B cell (primary cell): ENCODE measurements at regions not wholly inside any gene's neighbourhood (a gene's known extent, or its start where the extent isn't known, plus 50 kb on each side); places are given as distances from the start of the nearest gene placed in this dataset.
"Not testable (repeated sequence)": the region's sequence is repeated elsewhere in the genome, so short reads cannot be mapped to it uniquely, and the experiment has no call there.

Source experiments
- ATAC-seq: fragments of 200-7000 bp; cut with Tn5 transposase; one replicate; pipeline ENCODE4 v1.10.0; 2021; ENCODE audit warnings: low read depth, mild to moderate bottlenecking, moderate number of reproducible peaks, moderate library complexity
- CTCF ChIA-PET: fragments of 350-600 bp; sonication (Branson Sonifier 250); formaldehyde crosslinking; loops from one replicate; lab custom pipeline; 2021; ENCODE audit warnings: antibody characterized with exemption, inconsistent platforms; lab: Charles Lee
- POLR2A ChIA-PET: fragments of 350-600 bp; sonication (Branson Sonifier 250); formaldehyde crosslinking; loops from one replicate; lab custom pipeline; 2021; ENCODE audit warnings: antibody characterized with exemption; lab: Charles Lee
- DNase-seq: peaks from one replicate; pipeline ENCODE4 v3.0.0; 2013
- H2AFZ ChIP-seq: 2 replicates; pipeline ENCODE4 v1.6.1; 2012; ENCODE audit warnings: mild to moderate bottlenecking, low read depth, low read length; ENCODE audit not compliant: insufficient read depth, poor library complexity, severe bottlenecking
- H3K27ac ChIP-seq, 2 donors: 1 replicate in 1 of 2; 2 replicates in 1 of 2; pipeline ENCODE4 v1.5.1; 2012 to 2013; ENCODE audit warnings: low read length in 2 of 2, mild to moderate bottlenecking in 2 of 2, moderate library complexity in 1 of 2
- H3K27me3 ChIP-seq, 4 experiments: fragments of 200-600 bp in 1 of 4; sonication (generic) in 1 of 4; replicated peaks in 1 of 4; 1 replicate in 2 of 4; 2 replicates in 2 of 4; pipeline versions ENCODE4 v1.6.1 to v1.7.0; 2013 to 2016; ENCODE audit warnings: low read length in 3 of 4, mild to moderate bottlenecking in 2 of 4, mixed read lengths in 1 of 4, moderate library complexity in 1 of 4; ENCODE audit not compliant: insufficient read depth in 4 of 4, control insufficient read depth in 3 of 4; ENCODE audit errors: control extremely low read depth in 1 of 4
- H3K36me3 ChIP-seq, 2 experiments: replicated peaks in 1 of 2; 1 replicate in 1 of 2; 2 replicates in 1 of 2; pipeline versions ENCODE4 v1.6.1 to v1.7.1; 2013; ENCODE audit warnings: low read length in 1 of 2; ENCODE audit not compliant: insufficient read depth in 2 of 2, control insufficient read depth in 1 of 2; ENCODE audit errors: control extremely low read depth in 1 of 2, extremely low read depth in 1 of 2
- H3K4me1 ChIP-seq, 2 donors: fragments of 200-600 bp in 1 of 2; sonication (generic) in 1 of 2; 1 replicate in 1 of 2; 2 replicates in 1 of 2; pipeline versions ENCODE4 v1.5.1 to v1.6.1; 2013 to 2017; ENCODE audit warnings: low read length in 2 of 2; ENCODE audit not compliant: control insufficient read depth in 2 of 2, insufficient read depth in 2 of 2
- H3K4me2 ChIP-seq: replicated peaks from 2 replicates; pipeline ENCODE3; 2012; ENCODE audit warnings: mild to moderate bottlenecking, low read depth, low read length; ENCODE audit not compliant: poor library complexity, severe bottlenecking
- H3K4me3 ChIP-seq, 5 experiments: fragments of 200-600 bp in 1 of 5; sonication (generic) in 1 of 5; 1 replicate in 3 of 5; 2 replicates in 2 of 5; pipeline versions ENCODE4 v1.5.1 to v1.7.0; 2011 to 2016; ENCODE audit warnings: low read length in 4 of 5, mild to moderate bottlenecking in 4 of 5, low read depth in 2 of 5, control low read depth in 1 of 5, moderate library complexity in 1 of 5; ENCODE audit not compliant: insufficient read depth in 1 of 5; ENCODE audit errors: control extremely low read depth in 1 of 5, extremely low read depth in 1 of 5
- H3K79me2 ChIP-seq: fragments of 200-600 bp; sonication (generic); one replicate; pipeline ENCODE4 v1.6.0; 2016; ENCODE audit warnings: low read length; ENCODE audit not compliant: control insufficient read depth, insufficient read depth
- H3K9ac ChIP-seq: fragments of 200-600 bp; sonication (generic); 2 replicates; pipeline ENCODE4 v1.6.1; 2017; ENCODE audit warnings: mild to moderate bottlenecking, low read length, moderate library complexity
- H3K9me3 ChIP-seq, 3 donors: one replicate each; pipeline versions ENCODE4 v1.6.1 to v1.7.1; 2013; ENCODE audit warnings: low read length in 2 of 3; ENCODE audit not compliant: control insufficient read depth in 2 of 3, insufficient read depth in 1 of 3; ENCODE audit errors: control extremely low read depth in 1 of 3
- H4K20me1 ChIP-seq: 2 replicates; pipeline ENCODE4 v1.6.0; 2012; ENCODE audit warnings: mild to moderate bottlenecking, low read length; ENCODE audit not compliant: insufficient read depth, control insufficient read depth, poor library complexity, severe bottlenecking
- H3K27ac Mint-ChIP-seq: one replicate; pipeline ENCODE4 v1.8.0; 2021; ENCODE audit warnings: mixed read lengths
- H3K27me3 Mint-ChIP-seq: one replicate; pipeline ENCODE4 v1.8.0; 2021; ENCODE audit warnings: mixed read lengths
- H3K4me1 Mint-ChIP-seq: one replicate; pipeline ENCODE4 v1.8.0; 2021; ENCODE audit warnings: mixed read lengths
- H3K4me3 Mint-ChIP-seq: one replicate; pipeline ENCODE4 v1.8.0; 2021; ENCODE audit warnings: mixed read lengths
- H3K9me3 Mint-ChIP-seq: one replicate; pipeline ENCODE4 v1.8.0; 2022; ENCODE audit warnings: mixed read lengths; ENCODE audit not compliant: insufficient read depth
- CTCF ChIP-seq: fragments of 200-600 bp; IDR thresholded peaks from one replicate; pipeline ENCODE4 v1.8.0; 2022; ENCODE audit warnings: antibody characterized with exemption, mild to moderate bottlenecking
- EZH2 ChIP-seq: IDR thresholded peaks from 2 replicates; pipeline ENCODE4 v1.6.1; 2012; ENCODE audit warnings: borderline replicate concordance, low read depth, mild to moderate bottlenecking, moderate library complexity, low read length; ENCODE audit not compliant: insufficient read depth, poor library complexity, severe bottlenecking
- intact Hi-C: fragments of 100-400 bp; cut with micrococcal nuclease; formaldehyde crosslinking; loops from one replicate; pipeline ENCODE4 v1.10.0; 2022

- H3K4me3 Mint-ChIP-seq, result no peak overlapping the region
- POLR2A ChIA-PET, result no interaction called here
- no peaks in the 10 kb centered on the region for H3K27me3 ChIP-seq
- no peak for DNase-seq
- H3K9ac ChIP-seq, result no peak overlapping the region
- H3K4me3 ChIP-seq, result no peak overlapping the region
- no peaks in the 10 kb centered on the region for H3K4me1 Mint-ChIP-seq
- no peak overlapping the region for H2AFZ ChIP-seq
- no peaks in the 10 kb centered on the region for H3K79me2 ChIP-seq
- H3K36me3 ChIP-seq, result no peaks in the 10 kb centered on the region
- no peaks in the 10 kb centered on the region for H4K20me1 ChIP-seq
- peaks cover 5% of the 10 kb centered on the region for H3K27me3 Mint-ChIP-seq
- H3K9me3 ChIP-seq, result no peaks in the 10 kb centered on the region
- CTCF ChIA-PET, result no interaction called here
- intact Hi-C loops, result no loop called here
- no peak for TF ChIP-seq EZH2
- TF ChIP-seq CTCF, result no peak
- no peaks in the 10 kb centered on the region for H3K9me3 Mint-ChIP-seq
- no peak overlapping the region for H3K4me2 ChIP-seq
- ATAC-seq, result no peak
- H3K4me1 ChIP-seq, result no peaks in the 10 kb centered on the region
- H3K27ac ChIP-seq, result no peak overlapping the region
- no peak overlapping the region for H3K27ac Mint-ChIP-seq
Measured at GRCh38 chr1:41975121-41975520, 56.4 kb upstream of the HIVEP3 start.

GRCh38 chr1:41968557-41968956 lies 49.8 kb upstream of the HIVEP3 start:
- CTCF ChIA-PET, H3K36me3 ChIP-seq, H3K4me2 ChIP-seq, POLR2A ChIA-PET, H3K9me3 ChIP-seq, H3K9ac ChIP-seq, H3K9me3 Mint-ChIP-seq, H3K27ac ChIP-seq, H3K27ac Mint-ChIP-seq, ATAC-seq, H3K79me2 ChIP-seq, H3K4me1 Mint-ChIP-seq, H3K4me3 Mint-ChIP-seq, H2AFZ ChIP-seq, H4K20me1 ChIP-seq, intact Hi-C loops, DNase-seq, H3K4me1 ChIP-seq, H3K4me3 ChIP-seq, H3K27me3 ChIP-seq: not testable (repeated sequence)
- peaks cover 20% of the 10 kb centered on the region for H3K27me3 Mint-ChIP-seq
